IPS DF 19.7 (cell line): ENCODE measurements at regions not wholly inside any gene's neighbourhood (a gene's known extent, or its start where the extent isn't known, plus 50 kb on each side); places are given as distances from the start of the nearest gene placed in this dataset.

Experiments used
- DNase-seq: peaks from one replicate; pipeline ENCODE4 v3.0.0-alpha.2; 2013; ENCODE audit warnings: low read depth, low spot score

DNA sequence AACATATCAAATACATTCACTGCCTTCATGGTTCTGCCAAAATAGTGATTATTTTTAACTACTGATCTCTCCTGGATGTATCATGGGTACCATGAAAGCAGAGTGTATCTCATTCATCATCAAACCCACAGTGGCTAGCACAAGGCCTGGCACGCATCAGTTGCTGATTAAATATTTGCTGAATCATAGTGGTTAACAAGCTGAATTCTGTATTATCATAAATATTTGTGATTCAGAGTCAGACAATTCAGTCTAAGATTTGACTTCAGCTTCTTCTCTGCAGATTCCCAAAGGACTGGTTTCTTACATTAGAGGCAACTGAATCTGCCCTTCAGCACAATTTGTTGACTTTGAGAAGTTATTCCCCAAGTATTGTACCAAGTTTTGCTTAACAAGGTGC is 715.8 kb upstream of the LRRC4C start:
- DNase-seq = no peak

DNA sequence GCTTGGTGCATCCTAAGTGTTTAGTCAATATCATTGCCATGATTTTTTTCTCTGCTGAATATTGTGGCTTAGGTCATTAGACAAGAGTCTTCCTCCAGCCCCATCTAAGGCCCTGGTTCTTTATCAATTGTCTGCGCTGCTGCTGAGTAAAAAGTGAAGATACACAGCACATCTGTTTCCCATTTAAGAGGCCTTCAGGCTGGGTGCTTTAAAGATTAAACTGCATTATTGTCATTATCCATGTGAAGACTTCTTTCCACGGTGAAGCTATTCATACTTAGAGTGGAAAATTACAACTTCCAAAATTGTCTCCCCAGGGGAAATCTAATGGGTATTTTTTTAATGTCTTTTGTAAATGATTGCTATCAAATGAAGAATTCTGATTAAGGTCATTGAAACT is 719.8 kb upstream of the LRRC4C start:
- DNase-seq = no peak

DNA sequence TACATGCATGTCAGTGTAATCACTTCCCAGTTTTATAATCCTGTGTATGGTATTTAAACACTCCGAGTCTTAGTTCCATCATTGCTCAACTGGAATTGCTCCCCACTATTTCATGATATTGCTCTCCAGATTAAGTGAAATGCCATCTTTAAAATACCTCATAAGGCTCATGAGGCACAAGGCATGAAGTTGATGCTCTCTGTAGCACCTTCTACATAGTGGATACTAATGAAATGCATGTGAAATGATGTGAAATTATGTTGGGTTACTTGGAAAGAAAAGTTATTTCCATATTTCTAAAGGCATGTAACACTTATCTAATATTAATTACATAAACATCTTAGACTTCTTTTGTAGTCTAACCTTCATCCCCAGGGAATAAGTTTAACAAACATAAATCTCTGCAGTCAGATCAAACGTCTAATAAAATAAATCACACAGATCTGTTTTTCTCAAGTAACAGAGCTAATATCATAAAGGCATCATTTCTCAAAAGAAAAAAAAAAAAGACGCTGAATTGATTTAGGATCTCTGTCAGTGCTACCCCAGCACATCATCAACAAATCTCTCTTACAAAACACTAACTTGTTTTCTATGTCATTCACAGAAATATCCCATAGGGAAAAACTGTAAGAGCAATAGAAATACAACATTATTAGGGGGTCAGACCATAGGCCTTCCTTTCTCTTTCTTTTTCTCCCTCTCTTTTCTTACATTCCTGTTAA is 736.0 kb upstream of the LRRC4C start:
- no peak for DNase-seq

DNA sequence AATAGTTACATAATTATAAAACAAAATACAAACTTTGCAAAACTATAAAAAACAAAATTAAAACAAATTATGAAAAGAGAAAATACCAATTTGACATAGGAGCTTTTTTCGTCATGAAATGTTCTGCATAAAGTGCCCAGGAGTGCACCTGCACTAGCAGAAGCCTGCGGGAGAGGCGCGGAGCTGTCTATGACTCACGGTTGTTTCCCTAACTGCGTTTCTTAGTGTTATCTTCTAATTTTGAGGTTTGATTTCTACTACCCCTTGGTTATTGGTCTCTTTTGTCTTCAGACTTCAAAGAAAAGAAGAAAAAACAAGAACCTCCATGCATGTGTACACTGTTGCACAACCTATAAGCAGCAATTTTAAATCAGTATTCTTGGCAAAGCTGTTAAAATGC is 740.9 kb upstream of the LRRC4C start:
- DNase-seq = no peak

DNA sequence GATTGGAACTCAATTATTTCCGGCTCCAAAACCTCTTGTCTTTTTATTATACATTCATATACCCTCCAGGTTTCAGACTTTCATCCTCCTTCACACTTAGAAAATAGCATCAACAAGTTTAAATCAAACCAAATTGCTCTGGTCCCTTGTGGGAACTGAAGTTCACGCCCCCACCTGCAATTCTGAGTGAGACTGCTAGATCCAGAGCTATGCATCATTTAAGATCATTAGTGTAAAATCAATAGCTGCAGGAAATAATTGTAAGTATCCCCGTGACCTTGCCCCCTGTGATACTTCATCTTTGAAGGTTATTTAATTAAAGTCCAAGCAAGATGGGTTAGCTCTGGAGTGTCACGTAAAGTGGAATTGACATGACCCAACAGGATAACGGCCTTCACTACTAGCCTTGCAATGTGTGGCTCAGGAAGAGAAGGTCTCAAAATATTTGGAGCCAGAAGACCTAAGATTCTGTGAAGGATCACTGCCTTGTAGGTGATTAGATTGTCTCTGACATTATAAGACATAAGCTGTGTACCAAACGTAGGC is 742.2 kb upstream of the LRRC4C start:
- DNase-seq = no peak

DNA sequence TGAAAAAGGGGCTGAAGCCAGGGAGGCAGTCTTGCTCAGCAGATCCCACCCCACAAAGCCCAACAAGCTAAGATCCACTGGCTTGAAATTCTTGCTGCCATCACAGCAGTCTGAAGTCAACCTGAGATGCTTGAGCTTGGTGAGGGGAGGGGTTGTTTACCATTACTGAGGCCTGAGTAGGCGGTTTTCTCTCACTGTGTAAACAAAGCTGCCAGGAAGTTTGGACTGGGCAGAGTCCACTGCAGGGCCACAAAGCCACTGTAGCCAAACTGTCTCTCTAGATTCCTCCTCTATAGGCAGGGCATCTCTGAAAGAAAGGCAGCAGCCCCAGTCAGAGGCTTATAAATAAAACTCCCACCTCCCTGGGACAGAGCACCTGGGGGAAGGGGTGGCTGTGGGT is 746.1 kb upstream of the LRRC4C start:
- DNase-seq = no peak

DNA sequence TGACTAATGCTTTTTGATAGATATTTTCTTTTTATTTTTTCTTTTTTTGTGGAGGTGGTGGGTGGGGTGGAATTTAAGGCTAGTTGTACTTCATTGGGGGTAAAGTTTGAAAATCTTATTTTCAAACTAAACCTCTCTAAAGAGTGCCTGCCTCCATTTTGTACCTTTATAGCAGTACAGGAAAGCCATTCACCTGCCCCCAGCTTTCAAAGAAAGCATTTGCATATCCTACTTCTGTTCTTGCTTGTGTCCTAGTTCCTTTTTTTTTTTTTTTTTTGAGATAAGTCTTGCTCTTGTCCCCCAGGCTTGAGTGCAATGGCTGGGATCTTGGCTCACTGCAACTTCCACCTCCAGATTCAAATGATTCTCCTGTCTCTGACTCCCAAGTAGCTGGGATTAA is 766.2 kb upstream of the LRRC4C start:
- DNase-seq = no peak

DNA sequence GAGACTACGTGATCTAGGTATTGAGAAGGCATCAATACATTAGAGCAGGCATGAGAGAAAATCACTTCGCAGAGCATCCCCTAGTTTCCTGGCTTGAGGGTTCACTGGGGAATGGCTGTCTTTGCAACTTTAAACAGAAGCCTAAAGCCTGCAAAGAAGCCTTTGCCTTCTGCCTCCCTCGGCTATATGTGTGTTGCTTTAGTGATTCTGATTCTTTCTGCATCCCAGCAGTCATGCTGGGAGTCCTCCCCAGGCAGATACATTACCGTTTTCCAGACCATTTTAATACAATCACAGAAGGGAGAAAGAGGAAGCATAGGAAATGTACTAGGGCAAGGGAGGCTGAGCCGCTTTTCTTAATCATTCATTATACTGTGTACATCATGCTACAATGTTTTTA is 773.2 kb upstream of the LRRC4C start:
- DNase-seq = no peak

DNA sequence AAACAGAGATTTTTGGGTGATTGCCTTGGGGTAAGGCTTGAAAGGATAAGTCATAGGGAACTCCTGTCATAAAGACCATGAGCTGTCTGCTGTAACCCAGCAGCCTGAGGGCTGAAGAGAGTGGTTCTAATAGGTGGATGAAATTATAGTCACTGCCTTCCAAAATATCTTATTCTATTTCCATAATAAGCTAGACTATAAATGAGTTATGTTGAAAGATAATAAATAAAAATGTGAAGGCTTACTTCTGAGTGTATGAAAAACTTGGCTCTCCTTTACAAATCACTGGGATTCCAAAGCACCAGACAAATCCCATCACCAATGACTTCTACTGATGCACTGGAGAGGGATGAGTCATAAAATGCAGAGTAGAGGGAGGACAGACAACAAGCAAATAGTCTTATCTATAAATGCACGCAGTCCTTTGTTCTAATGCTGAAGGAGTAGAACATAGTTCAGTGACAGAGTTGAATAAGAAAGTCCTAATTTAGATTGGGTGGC is 775.0 kb upstream of the LRRC4C start:
- no peak for DNase-seq

DNA sequence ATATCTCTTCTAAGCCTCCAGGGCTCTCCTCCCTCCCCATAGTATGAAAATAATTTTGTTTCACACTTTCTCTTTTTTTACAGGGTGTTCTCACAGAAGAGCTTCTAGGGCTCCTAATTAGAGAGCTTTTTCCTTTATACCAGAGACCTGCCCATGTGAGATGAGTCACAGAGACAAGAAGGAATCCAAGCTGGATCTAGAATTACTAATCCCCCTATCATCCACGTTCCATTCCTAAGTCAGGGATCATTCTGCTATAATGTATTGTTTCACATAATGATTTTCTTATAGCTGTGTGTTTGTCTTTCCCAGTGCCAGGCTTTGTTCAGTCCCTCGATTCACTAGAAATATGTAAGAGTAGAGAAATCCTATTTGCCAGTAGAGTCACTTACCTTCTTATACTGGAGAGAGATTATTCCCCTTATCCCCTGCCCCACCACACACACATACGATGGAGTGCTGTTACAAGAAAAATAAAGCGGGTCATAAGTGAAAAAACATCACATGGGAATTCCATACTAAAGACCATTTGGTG is 778.3 kb upstream of the LRRC4C start:
- DNase-seq = no peak

DNA sequence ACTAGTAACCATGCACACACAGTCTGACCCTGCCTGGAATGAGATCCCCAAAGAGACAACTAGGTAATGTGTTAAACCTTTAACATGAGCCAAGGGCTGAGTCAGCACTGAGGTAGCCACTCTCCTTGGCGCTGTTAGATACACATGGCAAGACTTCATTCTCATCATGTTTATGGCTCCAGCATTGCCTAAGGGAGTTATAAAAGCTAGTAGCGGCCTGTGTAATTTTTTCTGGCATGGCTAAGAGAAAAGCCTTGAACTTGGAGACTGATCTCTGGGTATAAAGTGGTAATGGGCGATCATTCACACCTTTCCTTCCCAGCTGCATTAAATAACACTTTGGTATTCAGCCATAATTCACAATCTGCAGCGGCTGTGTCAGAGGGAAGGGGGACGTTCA is 779.7 kb upstream of the LRRC4C start:
- DNase-seq = no peak

DNA sequence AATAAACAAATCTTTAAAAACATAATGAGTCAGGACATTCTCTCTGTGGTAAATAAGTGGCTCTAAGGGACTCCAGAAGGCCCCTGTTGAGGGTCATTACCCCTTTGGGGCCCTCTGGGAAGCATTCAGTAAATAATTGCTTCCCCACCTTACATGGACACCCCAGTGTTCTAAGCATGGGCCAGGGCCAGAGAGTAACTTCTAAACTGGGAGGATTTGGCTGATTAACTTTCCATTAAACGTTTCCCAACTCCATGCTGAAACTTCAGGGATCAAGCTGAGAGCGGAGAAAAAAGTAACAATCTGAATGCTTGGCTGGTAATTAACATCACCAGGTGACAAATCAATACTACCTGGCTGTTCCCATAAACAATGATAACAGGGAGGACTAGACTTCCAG is 783.9 kb upstream of the LRRC4C start:
- DNase-seq = no peak

DNA sequence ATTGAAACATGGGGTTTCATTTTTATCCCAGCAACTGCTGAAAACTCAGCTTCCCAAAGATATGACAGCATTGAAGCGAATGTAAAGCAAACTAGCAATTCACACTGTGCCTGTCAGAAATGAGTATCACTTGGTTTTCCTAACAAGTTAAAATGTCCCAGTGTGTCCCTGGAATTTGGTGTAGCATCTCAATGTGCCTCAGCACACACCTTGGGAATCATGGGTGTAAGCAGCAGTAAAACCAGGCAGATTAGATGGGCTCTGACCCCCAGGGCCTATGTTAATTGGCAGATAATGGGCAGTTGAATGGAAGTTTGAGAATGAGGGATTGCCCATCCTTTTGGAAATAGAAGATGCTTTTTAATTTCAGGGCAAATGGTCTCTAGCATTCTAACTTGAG is 784.9 kb upstream of the LRRC4C start:
- no peak for DNase-seq

DNA sequence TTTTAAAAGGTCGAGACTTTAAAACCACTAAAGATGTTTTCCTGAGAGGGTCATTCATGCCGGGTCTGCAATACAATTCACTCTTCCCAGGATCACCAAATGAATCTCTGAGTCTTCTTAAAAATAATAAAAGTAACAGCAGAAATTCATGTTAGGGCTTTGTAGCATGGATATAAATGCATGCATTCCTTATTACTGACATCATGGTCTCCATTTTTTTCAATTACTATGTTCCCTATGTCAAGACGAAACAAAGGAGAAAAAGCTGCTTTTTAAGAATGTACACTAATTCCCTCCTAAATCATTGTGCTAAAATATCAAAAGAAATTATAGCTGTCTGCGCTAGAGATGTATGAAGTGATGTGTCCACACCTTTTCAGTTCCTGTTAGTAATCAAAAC is 789.9 kb upstream of the LRRC4C start:
- DNase-seq = no peak

DNA sequence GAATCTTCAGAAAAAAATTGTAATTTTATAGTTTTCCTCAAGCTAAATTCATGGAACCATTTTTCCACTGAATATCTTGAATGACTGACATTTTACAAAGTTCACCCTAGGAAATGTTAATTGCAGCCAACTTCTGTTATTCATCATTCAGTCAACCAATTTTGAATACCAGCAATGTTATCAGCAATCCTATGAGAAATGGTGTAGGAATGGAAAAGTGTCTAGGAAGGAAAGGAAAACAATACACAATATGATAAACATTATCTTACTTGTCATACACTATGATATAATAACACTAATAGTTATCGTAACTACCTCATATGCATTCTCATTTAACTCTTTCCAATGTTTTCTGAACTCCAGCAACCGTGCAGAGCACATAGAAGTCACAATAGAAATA is 790.5 kb upstream of the LRRC4C start:
- no peak for DNase-seq

DNA sequence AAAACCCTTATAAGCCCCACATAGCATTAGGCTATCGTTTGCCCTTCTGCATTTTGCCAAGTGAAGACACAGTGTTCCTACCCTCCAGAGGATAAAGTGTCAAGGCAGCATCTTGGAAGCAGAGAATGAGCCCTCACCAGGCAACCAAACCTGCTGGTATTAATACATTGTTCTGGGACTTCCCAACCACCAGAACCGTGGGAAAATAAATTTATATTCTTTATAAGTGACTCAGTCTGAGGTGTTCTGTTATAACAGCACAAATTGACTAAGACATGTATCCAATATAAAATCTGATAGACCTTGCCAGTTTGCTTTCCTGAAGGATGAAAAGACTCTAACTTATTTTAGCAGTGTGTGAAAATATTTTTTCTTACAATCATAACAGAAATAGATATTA is 792.5 kb upstream of the LRRC4C start:
- DNase-seq = no peak

DNA sequence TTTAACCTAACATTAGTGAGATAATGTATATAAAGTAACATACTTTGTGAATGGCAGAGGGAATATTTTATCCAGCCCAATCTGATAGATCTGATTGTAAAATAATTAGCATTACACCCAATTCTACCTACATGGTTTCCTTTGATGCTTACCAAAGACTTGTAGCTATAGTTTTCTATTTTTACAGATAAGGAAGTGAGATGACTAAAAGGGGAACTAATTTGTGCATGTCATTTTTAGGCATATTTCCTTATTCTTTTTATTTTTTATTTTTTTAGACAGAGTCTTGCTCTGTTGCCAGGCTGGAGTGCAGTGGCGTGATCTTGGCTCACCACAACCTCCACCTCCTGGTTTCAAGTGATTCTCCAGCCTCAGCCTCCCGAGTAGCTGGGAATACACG is 793.7 kb upstream of the LRRC4C start:
- no peak for DNase-seq

DNA sequence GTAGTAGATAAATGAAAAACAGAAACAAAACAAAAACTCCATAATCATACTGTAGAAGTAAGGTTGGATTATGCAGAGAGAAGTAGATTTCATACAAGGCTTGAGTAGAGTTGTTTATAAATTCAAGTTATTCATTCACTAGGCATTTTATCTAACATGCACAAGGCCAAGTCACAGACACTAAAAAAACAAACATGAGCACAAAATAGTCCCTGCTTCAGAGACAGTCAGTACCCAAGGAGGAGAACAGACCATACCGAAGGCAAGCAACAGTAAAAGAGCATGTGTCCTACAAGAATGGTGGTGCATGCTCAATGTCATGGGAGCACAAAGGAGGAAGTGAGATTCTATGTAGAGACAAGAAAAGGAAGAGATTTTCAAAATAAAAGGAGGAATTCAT is 796.5 kb upstream of the LRRC4C start:
- DNase-seq = no peak

DNA sequence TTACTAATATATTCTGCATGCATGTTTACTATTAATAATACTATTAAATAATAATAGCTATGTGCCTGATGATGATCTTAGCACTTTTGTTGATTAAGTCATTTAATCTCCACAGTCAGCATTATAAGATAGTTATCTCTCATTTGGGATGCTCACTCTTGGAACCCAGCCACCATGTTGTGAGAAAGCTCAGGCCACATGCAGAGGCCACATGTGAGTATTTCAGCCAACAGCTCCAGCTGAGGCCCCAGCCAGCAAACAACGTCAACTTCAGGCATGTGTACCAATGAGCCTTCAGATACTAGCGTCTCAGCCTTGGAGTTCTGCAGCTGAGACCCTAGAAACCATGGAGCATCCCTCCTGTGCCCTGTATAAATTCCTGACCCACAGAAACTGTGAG is 798.1 kb upstream of the LRRC4C start:
- no peak for DNase-seq

DNA sequence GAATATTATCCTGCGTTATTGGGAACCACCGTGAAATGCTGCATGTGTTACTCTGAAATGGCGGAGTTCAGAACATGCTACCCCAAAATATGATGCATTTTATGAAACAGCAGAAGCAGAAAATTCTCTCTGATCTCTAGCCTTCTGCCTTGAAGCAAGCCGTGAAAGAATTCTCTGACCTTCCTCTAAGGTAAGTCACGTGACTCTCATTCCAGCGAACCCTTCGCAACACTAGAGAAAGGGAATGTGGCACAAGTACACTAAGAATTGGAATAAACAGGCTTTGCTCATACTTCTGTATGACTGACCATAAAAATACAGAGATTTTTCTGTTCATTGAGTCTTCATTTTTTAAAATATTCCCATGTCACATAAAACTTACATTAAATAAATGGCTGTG is 805.6 kb upstream of the LRRC4C start:
- no peak for DNase-seq

DNA sequence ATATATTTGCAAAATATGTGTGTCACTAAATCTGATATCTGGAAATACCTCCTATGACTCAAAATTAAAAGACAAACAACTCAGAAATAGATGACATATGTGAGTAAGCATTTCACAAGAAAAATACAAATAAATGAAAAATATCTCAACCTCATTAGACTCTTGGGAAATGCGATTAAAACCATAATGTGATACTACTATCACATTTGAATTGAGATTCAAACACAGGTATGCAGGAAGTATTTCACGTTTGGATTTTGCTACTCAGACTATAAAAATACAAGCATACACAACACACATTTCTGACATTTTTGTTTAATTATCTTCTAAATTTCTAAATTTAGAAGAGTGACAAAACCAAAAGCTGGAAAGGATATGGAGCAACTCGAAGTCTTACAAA is 811.9 kb upstream of the LRRC4C start:
- DNase-seq = no peak

DNA sequence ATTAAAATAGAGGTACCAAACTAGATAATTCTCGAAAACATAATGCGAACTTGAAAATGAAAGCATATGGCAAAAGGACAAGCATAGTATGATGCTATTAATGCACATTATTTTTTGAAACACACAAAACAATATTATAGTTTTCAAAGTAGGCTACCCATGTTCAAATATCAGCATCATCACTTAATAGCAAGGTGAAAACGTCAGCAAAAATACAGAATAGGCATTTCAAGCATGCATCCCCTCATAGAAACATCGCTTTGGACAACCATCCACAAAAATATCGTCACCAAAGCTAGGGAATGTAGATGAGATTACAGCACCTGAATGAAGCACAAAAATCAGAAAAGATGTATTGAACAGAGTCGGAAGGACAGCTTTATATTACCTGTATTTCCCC is 814.5 kb upstream of the LRRC4C start:
- DNase-seq = no peak

DNA sequence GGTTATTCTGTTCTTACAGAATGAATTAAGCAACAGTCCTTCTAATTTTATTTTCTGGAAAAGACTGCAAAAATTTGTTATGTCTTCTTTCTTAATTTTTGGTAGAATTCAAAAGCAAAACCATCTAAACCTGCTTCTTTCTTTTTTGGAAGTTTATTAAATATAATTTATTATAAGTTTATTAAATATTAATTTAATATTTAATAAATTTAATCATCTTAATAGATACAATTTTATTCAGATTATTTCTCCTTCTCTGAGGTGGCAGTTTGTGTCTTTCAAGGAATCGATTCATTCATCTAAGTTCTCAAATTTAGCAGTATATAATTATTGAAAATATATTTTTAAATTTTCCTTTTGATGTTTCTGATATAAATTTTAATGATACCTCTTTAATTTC is 837.5 kb upstream of the LRRC4C start:
- DNase-seq = no peak

DNA sequence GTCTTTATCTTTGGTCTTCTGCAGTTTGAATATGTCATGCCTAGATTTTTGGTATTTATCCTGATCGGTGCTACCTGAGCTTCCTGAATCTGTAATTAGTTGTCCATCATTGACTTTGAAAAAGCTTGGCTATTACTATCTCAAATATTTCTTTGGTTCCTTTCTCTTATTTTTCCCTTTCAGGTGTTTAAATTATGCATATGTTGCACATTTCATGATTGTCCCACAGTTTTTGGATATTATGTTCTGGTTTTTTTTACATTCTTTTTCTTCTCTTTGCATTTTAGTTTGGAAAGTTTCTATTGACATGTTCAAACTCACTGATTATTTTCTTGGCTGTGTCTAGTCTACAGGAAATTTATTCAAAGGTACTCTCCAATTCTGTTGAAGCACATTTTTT is 840.3 kb upstream of the LRRC4C start:
- DNase-seq = no peak
